ENCODE measurements at regions not wholly inside any gene's neighbourhood (a gene's known extent, or its start where the extent isn't known, plus 50 kb on each side); places are given as distances from the start of the nearest gene placed in this dataset.

GRCh38 chr11:103637295-103637694, 399.1 kb upstream of the DDI1 start:
- H3K4me2 ChIP-seq: no peak overlapping the region
- H4K20me1 ChIP-seq (ENCODE audit: insufficient read depth): no peaks in the 10 kb centered on the region
- H3K4me3 ChIP-seq: no peak overlapping the region
- H3K27ac ChIP-seq: no peak overlapping the region
- BruUV-seq (replicated peaks): no TSS peak
- no peaks in the 10 kb centered on the region for H3K27me3 ChIP-seq (ENCODE audit: insufficient read depth, low read depth)
- H3K9me2 ChIP-seq (ENCODE audit: insufficient read depth): no peaks in the 10 kb centered on the region; the same call in 1 of the 2 replicates
- H3K9me3 ChIP-seq (ENCODE audit: insufficient read depth, low read depth): 0 out of 2 replicates have a peak, but pooled peaks cover under 1% of the 10 kb centered on the region
- TF ChIP-seq CTCF (conservative IDR thresholded peaks at IDR 0.05) (no peak), EZH2 (IDR thresholded peaks at IDR 0.05; ENCODE audit: low read depth) (no peak)
- no peaks in the 10 kb centered on the region; the same call in 1 of the 2 replicates for H3K4me1 ChIP-seq (replicated peaks; ENCODE audit: insufficient read depth)
- intact Hi-C loops (cut with micrococcal nuclease; ENCODE audit: unreplicated experiment): no loop called here
- H3K36me3 ChIP-seq (ENCODE audit: low read depth): no peaks in the 10 kb centered on the region
- ChIA-PET POLR2A (ENCODE audit: unreplicated experiment) (no interaction called here), CTCF (no interaction called here)
- no peak for DNase-seq
- no peaks in the 10 kb centered on the region for H3F3A ChIP-seq (ENCODE audit: insufficient read depth, low read depth)
- H3K79me2 ChIP-seq (ENCODE audit: low read depth): no peaks in the 10 kb centered on the region
- H2AFZ ChIP-seq: no peak overlapping the region

- BruUV-seq (replicated peaks): no TSS peak
- Histone ChIP-seq H3K9me2 (ENCODE audit: insufficient read depth) (no peaks in the 10 kb centered on the region; the same call in 1 of the 2 replicates), H2AFZ (no peak overlapping the region), H3K4me2 (no peak overlapping the region), H3K27ac (no peak overlapping the region), H3K4me3 (no peak overlapping the region), H3K9me3 (ENCODE audit: insufficient read depth, low read depth) (0 out of 2 replicates have a peak, but pooled peaks cover 3% of the 10 kb centered on the region), H4K20me1 (ENCODE audit: insufficient read depth) (no peaks in the 10 kb centered on the region), H3K27me3 (ENCODE audit: insufficient read depth, low read depth) (no peaks in the 10 kb centered on the region), H3K4me1 (replicated peaks; ENCODE audit: insufficient read depth) (no peaks in the 10 kb centered on the region; the same call in 1 of the 2 replicates), H3F3A (ENCODE audit: insufficient read depth, low read depth) (no peaks in the 10 kb centered on the region), H3K36me3 (ENCODE audit: low read depth) (no peaks in the 10 kb centered on the region), H3K79me2 (ENCODE audit: low read depth) (no peaks in the 10 kb centered on the region)
- no peak for DNase-seq
- TF ChIP-seq EZH2 (IDR thresholded peaks at IDR 0.05; ENCODE audit: low read depth): no peak
- no peak for TF ChIP-seq CTCF (conservative IDR thresholded peaks at IDR 0.05)
- intact Hi-C loops (cut with micrococcal nuclease; ENCODE audit: unreplicated experiment): no loop called here
- POLR2A ChIA-PET (ENCODE audit: unreplicated experiment): no interaction called here
- CTCF ChIA-PET: no interaction called here
Measured at GRCh38 chr11:103637831-103638230, 398.6 kb upstream of the DDI1 start.

- H3K4me1 ChIP-seq (replicated peaks; ENCODE audit: insufficient read depth): no peaks in the 10 kb centered on the region
- H3K4me3 ChIP-seq: no peak overlapping the region
- H3F3A ChIP-seq (ENCODE audit: insufficient read depth, low read depth): no peaks in the 10 kb centered on the region
- H3K4me2 ChIP-seq: no peak overlapping the region
- BruUV-seq (replicated peaks): no TSS peak
- H3K36me3 ChIP-seq (ENCODE audit: low read depth): no peaks in the 10 kb centered on the region
- no peaks in the 10 kb centered on the region for H3K79me2 ChIP-seq (ENCODE audit: low read depth)
- 0 out of 2 replicates have a peak, but pooled peaks cover 3% of the 10 kb centered on the region for H3K9me3 ChIP-seq (ENCODE audit: insufficient read depth, low read depth)
- no peak overlapping the region for H2AFZ ChIP-seq
- no peak for DNase-seq
- intact Hi-C loops (cut with micrococcal nuclease; ENCODE audit: unreplicated experiment): no loop called here
- ChIA-PET POLR2A (ENCODE audit: unreplicated experiment) (no interaction called here), CTCF (no interaction called here)
- H4K20me1 ChIP-seq (ENCODE audit: insufficient read depth): no peaks in the 10 kb centered on the region
- no peaks in the 10 kb centered on the region for H3K27me3 ChIP-seq (ENCODE audit: insufficient read depth, low read depth)
- no peaks in the 10 kb centered on the region; the same call in 1 of the 2 replicates for H3K9me2 ChIP-seq (ENCODE audit: insufficient read depth)
- TF ChIP-seq EZH2 (IDR thresholded peaks at IDR 0.05; ENCODE audit: low read depth) (no peak), CTCF (conservative IDR thresholded peaks at IDR 0.05) (no peak)
- H3K27ac ChIP-seq: no peak overlapping the region
Measured at GRCh38 chr11:103644676-103645075, 391.8 kb upstream of the DDI1 start.

Data from PC-9 (cell line).